MM.1S (cell line): ENCODE measurements at regions not wholly inside any gene's neighbourhood (a gene's known extent, or its start where the extent isn't known, plus 50 kb on each side); places are given as distances from the start of the nearest gene placed in this dataset.

Experiments
- EZH2 ChIP-seq: fragments of 300-600 bp; sonication (generic); optimal IDR thresholded peaks from 2 replicates; pipeline ENCODE3; 2017; ENCODE audit warnings: low read depth, mild to moderate bottlenecking, antibody characterized with exemption, low read length, mixed read lengths
- TF ChIP-seq, protein P1 (sequence below): fragments of 300-600 bp; sonication (generic); IDR thresholded peaks from 2 replicates; pipeline ENCODE4 v1.5.1; 2016; ENCODE audit warnings: antibody characterized with exemption, low read length, mixed read lengths

DNA sequence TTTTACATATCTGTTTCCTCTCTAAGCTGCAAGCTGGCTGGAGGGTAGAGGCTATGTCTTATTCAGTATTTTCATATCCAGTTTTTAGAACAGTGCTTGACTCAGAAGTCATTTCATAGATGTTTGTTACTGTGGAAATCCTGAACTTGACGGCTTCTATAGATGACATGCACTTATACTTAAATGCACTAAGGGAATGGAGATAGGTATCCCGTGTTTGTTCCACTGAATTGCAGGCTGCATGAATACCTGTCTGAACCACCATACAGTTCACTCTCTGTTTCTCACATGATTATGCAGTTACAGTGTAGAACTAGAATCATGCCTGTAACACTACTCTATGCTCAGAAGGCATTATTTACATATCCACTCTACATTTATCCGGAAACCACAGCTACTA, 417.1 kb downstream of the MTX2 start:
- TF ChIP-seq EZH2: no peak
- TF ChIP-seq, protein P1, sequence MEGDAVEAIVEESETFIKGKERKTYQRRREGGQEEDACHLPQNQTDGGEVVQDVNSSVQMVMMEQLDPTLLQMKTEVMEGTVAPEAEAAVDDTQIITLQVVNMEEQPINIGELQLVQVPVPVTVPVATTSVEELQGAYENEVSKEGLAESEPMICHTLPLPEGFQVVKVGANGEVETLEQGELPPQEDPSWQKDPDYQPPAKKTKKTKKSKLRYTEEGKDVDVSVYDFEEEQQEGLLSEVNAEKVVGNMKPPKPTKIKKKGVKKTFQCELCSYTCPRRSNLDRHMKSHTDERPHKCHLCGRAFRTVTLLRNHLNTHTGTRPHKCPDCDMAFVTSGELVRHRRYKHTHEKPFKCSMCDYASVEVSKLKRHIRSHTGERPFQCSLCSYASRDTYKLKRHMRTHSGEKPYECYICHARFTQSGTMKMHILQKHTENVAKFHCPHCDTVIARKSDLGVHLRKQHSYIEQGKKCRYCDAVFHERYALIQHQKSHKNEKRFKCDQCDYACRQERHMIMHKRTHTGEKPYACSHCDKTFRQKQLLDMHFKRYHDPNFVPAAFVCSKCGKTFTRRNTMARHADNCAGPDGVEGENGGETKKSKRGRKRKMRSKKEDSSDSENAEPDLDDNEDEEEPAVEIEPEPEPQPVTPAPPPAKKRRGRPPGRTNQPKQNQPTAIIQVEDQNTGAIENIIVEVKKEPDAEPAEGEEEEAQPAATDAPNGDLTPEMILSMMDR: no peak
